HepG2 (cell line): ENCODE measurements at regions not wholly inside any gene's neighbourhood (a gene's known extent, or its start where the extent isn't known, plus 50 kb on each side); places are given as distances from the start of the nearest gene placed in this dataset.

Source experiments
- ATAC-seq: fragments of 200-7000 bp; cut with Tn5 transposase; 3 replicates; pipeline ENCODE4 v1.9.1; 2020; ENCODE audit warnings: mild to moderate bottlenecking, moderate library complexity
- BruUV-seq: library from RNA; stranded (reverse); fragments of 400-500 nt; replicated peaks from 2 replicates; lab custom pipeline; 2021; lab: Mats Ljungman, UMichigan
- CTCF ChIA-PET: fragments of 300-600 bp; formaldehyde crosslinking; extraction: SDS; loops from one replicate; lab custom pipeline; 2021; ENCODE audit warnings: low total read pairs, inconsistent platforms, low intra/inter-chr PET ratio; lab: Yijun Ruan, JAX
- POLR2A ChIA-PET: fragments of 350-600 bp; sonication (Branson Sonifier 250); formaldehyde crosslinking; loops from one replicate; lab custom pipeline; 2020; ENCODE audit warnings: antibody characterized with exemption, inconsistent platforms; lab: Yijun Ruan, JAX
- DNase-seq: peaks from one replicate; pipeline ENCODE4 v3.0.0-alpha.2; 2015; ENCODE audit warnings: low spot score
- FAIRE-seq: peaks from 3 replicates; lab custom pipeline; 2011; peaks lifted over from hg19 to GRCh38; lab: Jason Lieb, UNC
- H2AFZ ChIP-seq: one replicate; pipeline ENCODE4 v1.6.1; 2011; ENCODE audit warnings: low read length, inconsistent platforms
- H3K27ac ChIP-seq: fragments of 300-600 bp; 3 replicates; pipeline ENCODE4 v1.8.0; 2011; ENCODE audit warnings: mixed run types, mild to moderate bottlenecking, mixed read lengths, low read length, inconsistent platforms; ENCODE audit not compliant: insufficient read depth; ENCODE audit errors: extremely low read length
- H3K27me3 ChIP-seq, 2 experiments: fragments of 200-600 bp in 1 of 2; 2 replicates in 1 of 2; 3 replicates in 1 of 2; pipeline versions ENCODE4 v1.6.0 to v1.8.0; 2011; ENCODE audit warnings: low read length in 2 of 2, mild to moderate bottlenecking in 2 of 2, moderate library complexity in 2 of 2, inconsistent platforms in 1 of 2; ENCODE audit not compliant: insufficient read depth in 2 of 2, control insufficient read depth in 1 of 2
- H3K36me3 ChIP-seq, 2 experiments: fragments of 200-600 bp in 1 of 2; replicated peaks in 1 of 2; 2 replicates in 1 of 2; 3 replicates in 1 of 2; pipeline versions ENCODE4 v1.5.1 to v1.8.0; 2011; ENCODE audit warnings: low read length in 2 of 2, inconsistent platforms in 1 of 2; ENCODE audit not compliant: insufficient read depth in 2 of 2, control insufficient read depth in 1 of 2
- H3K4me1 ChIP-seq: 2 replicates; pipeline ENCODE4 v1.5.1; 2012; ENCODE audit warnings: low read length, inconsistent platforms; ENCODE audit not compliant: insufficient read depth
- H3K4me2 ChIP-seq: 2 replicates; pipeline ENCODE4 v1.6.0; 2011; ENCODE audit warnings: low read depth, low read length, inconsistent platforms
- H3K4me3 ChIP-seq, 3 experiments: fragments of 200-600 bp in 1 of 3; sonication (generic), shearing (Covaris generic) in 1 of 3; replicated peaks in 1 of 3; 2 replicates each; pipeline ENCODE4 v1.5.1; 2011 to 2016; ENCODE audit warnings: low read length in 3 of 3, inconsistent platforms in 2 of 3, low read depth in 2 of 3, mild to moderate bottlenecking in 2 of 3, control low read depth in 1 of 3, mixed read lengths in 1 of 3; ENCODE audit not compliant: insufficient read depth in 1 of 3
- H3K79me2 ChIP-seq: one replicate; pipeline ENCODE4 v1.6.1; 2011; ENCODE audit warnings: low read length, inconsistent platforms; ENCODE audit not compliant: insufficient read depth
- H3K9ac ChIP-seq: 2 replicates; pipeline ENCODE4 v1.6.0; 2011; ENCODE audit warnings: mild to moderate bottlenecking, low read depth, low read length, inconsistent platforms; ENCODE audit not compliant: insufficient read depth
- H3K9me3 ChIP-seq: 2 replicates; pipeline ENCODE4 v1.5.1; 2012; ENCODE audit warnings: mild to moderate bottlenecking, low read length
- H4K20me1 ChIP-seq: 2 replicates; pipeline ENCODE4 v1.6.0; 2011; ENCODE audit warnings: inconsistent platforms, mild to moderate bottlenecking, low read length, moderate library complexity; ENCODE audit not compliant: insufficient read depth
- FOXO1 ChIP-seq: sonication (generic); formaldehyde crosslinking; IDR thresholded peaks from 2 replicates; pipeline ENCODE4 v1.4.0; 2020; ENCODE audit warnings: missing genetic modification reagents
- FOXP1 ChIP-seq, 2 experiments: fragments of 450-650 bp in 1 of 2; IDR thresholded peaks; 2 replicates each; pipeline ENCODE4 v1.6.1; 2017 to 2018; ENCODE audit warnings: antibody characterized with exemption in 1 of 2
- MTF2 ChIP-seq: sonication (generic); formaldehyde crosslinking; IDR thresholded peaks from 2 replicates; pipeline ENCODE4 v1.5.0; 2020; ENCODE audit warnings: missing genetic modification reagents, borderline replicate concordance
- PRMT3 ChIP-seq: sonication (generic); formaldehyde crosslinking; IDR thresholded peaks from 2 replicates; pipeline ENCODE4 v1.8.1; 2022; ENCODE audit warnings: low read depth, mild to moderate bottlenecking, moderate library complexity, missing genetic modification reagents, borderline replicate concordance
- RBFOX2 ChIP-seq: fragments of 200-400 bp; formaldehyde crosslinking; IDR thresholded peaks from 2 replicates; pipeline ENCODE4 v1.6.1; 2017; ENCODE audit warnings: low read depth, mild to moderate bottlenecking, low read length
- UBTF ChIP-seq: sonication (generic); formaldehyde crosslinking; IDR thresholded peaks from 2 replicates; pipeline ENCODE4 v1.4.0; 2020; ENCODE audit warnings: mild to moderate bottlenecking, missing genetic modification reagents
- ZBTB2 ChIP-seq: sonication (generic); formaldehyde crosslinking; IDR thresholded peaks from 2 replicates; pipeline ENCODE4 v1.8.0; 2022; ENCODE audit warnings: low read depth, missing genetic modification reagents
- ZNF18 ChIP-seq: sonication (generic); formaldehyde crosslinking; IDR thresholded peaks from 2 replicates; pipeline ENCODE4 v1.8.0; 2022; ENCODE audit warnings: mild to moderate bottlenecking, missing genetic modification reagents; ENCODE audit not compliant: insufficient replicate concordance
- ZNF274 ChIP-seq: sonication (generic); formaldehyde crosslinking; IDR thresholded peaks from 2 replicates; pipeline ENCODE4 v1.5.1; 2020; ENCODE audit warnings: mild to moderate bottlenecking, missing genetic modification reagents
- ZNF335 ChIP-seq: sonication (generic); formaldehyde crosslinking; IDR thresholded peaks from 2 replicates; pipeline ENCODE4 v1.4.0; 2020; ENCODE audit warnings: missing genetic modification reagents
- WGBS: methylation state at CpG from one replicate; pipeline ENCODE4 v1.1.6; 2017; ENCODE audit warnings: low lambda C conversion rate; 5-methylcytosine and 5-hydroxymethylcytosine counted together
- in situ Hi-C: cut with HindIII; loops from 2 replicates; pipeline ENCODE4 v1.10.0; 2017; ENCODE audit warnings: low pct_unique_long_range_greater_than_20kb; ENCODE audit not compliant: extremely low pct_ligation_motif_present
- intact Hi-C: fragments of 100-400 bp; cut with micrococcal nuclease; formaldehyde crosslinking; loops from one replicate; pipeline ENCODE4 v1.10.0; 2022; ENCODE audit not compliant: unreplicated experiment

- intact Hi-C loops, result no loop called here
- ATAC-seq, result no peak
- 9% methylated on average over 2 of the region's 2 CpGs for WGBS
Observed at GRCh38 chr20:60583741-60584140, 625.5 kb downstream of the CDH26 start.

More at GRCh38 chr20:60583741-60584140, 625.5 kb downstream of the CDH26 start:
- no TSS peak for BruUV-seq
- FAIRE-seq, result no peak
- no peak for TF ChIP-seq UBTF (CRISPR knock-in tag)
- TF ChIP-seq FOXO1 (CRISPR knock-in tag), result no peak
- no peak for TF ChIP-seq ZNF18 (CRISPR knock-in tag)
- TF ChIP-seq ZBTB2 (CRISPR knock-in tag), result no peak
- TF ChIP-seq ZNF274 (CRISPR knock-in tag), result no peak
- TF ChIP-seq ZNF335 (CRISPR knock-in tag), result no peak
- TF ChIP-seq RBFOX2, result no peak
- no peak for TF ChIP-seq MTF2
- no peak for TF ChIP-seq PRMT3 (CRISPR knock-in tag)
- TF ChIP-seq FOXP1 (IDR thresholded peaks at IDR 0.05), result no peak
- no peak for TF ChIP-seq FOXP1 (CRISPR knock-in tag; IDR thresholded peaks at IDR 0.05)
- in situ Hi-C loops, result no loop called here
- Histone ChIP-seq H3K27me3 (no peaks in the 10 kb centered on the region), H2AFZ (no peak overlapping the region), H3K36me3 (no peaks in the 10 kb centered on the region), H4K20me1 (no peaks in the 10 kb centered on the region), H3K4me1 (no peaks in the 10 kb centered on the region), H3K4me3 (no peak overlapping the region), H3K9me3 (peaks cover 93% of the 10 kb centered on the region), H3K79me2 (no peaks in the 10 kb centered on the region), H3K9ac (no peak overlapping the region), H3K27ac (no peak overlapping the region), H3K4me2 (no peak overlapping the region)
- no peak for DNase-seq
- CTCF ChIA-PET, result no interaction called here
- POLR2A ChIA-PET, result no interaction called here
